PC-3 (cell line): ENCODE measurements at regions not wholly inside any gene's neighbourhood (a gene's known extent, or its start where the extent isn't known, plus 50 kb on each side); places are given as distances from the start of the nearest gene placed in this dataset.

Experiments used
- EZH2 ChIP-seq: fragments of 300-600 bp; sonication (generic); IDR thresholded peaks from one replicate; pipeline ENCODE4 v1.6.1; 2017; ENCODE audit warnings: antibody characterized with exemption, mild to moderate bottlenecking, low read length; ENCODE audit not compliant: unreplicated experiment
- TF ChIP-seq, protein P1 (sequence below): fragments of 300-600 bp; sonication (generic); conservative IDR thresholded peaks from 2 replicates; pipeline ENCODE4 v1.5.1; 2017; ENCODE audit warnings: antibody characterized with exemption, low read depth, mild to moderate bottlenecking, low read length

DNA sequence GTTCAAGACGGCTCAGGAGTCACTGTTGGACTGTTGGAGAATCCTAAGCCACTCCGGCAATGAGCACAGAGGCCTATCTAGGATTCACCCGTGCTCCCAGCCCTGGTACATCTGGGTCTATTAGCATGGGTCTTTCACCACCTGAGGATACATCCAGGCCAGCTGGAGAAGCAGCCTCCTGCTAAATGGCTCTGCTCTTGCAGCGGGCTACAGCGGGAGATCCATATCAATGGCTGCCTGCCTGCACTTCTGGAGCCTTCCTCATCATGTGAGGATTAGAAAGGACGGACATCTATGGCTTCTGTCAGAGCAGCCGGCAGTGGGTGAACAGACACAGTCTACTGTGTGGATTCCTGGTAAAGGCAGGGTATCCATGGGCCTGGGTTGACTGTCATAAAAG, 357.4 kb downstream of the MLLT3 start:
- TF ChIP-seq, protein P1, sequence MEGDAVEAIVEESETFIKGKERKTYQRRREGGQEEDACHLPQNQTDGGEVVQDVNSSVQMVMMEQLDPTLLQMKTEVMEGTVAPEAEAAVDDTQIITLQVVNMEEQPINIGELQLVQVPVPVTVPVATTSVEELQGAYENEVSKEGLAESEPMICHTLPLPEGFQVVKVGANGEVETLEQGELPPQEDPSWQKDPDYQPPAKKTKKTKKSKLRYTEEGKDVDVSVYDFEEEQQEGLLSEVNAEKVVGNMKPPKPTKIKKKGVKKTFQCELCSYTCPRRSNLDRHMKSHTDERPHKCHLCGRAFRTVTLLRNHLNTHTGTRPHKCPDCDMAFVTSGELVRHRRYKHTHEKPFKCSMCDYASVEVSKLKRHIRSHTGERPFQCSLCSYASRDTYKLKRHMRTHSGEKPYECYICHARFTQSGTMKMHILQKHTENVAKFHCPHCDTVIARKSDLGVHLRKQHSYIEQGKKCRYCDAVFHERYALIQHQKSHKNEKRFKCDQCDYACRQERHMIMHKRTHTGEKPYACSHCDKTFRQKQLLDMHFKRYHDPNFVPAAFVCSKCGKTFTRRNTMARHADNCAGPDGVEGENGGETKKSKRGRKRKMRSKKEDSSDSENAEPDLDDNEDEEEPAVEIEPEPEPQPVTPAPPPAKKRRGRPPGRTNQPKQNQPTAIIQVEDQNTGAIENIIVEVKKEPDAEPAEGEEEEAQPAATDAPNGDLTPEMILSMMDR = no peak
- TF ChIP-seq EZH2 = no peak
